K562 (cell line): ENCODE measurements at regions not wholly inside any gene's neighbourhood (a gene's known extent, or its start where the extent isn't known, plus 50 kb on each side); places are given as distances from the start of the nearest gene placed in this dataset.

ENCODE experiments used
- ATF1 ChIP-seq, 2 experiments: fragments of 450-650 bp in 1 of 2; IDR thresholded peaks; 2 replicates each; pipeline ENCODE4 v1.6.1; 2016; ENCODE audit warnings: missing compliant biosample characterization in 1 of 2, missing genetic modification characterization in 1 of 2
- CREB3 ChIP-seq: fragments of 450-650 bp; conservative IDR thresholded peaks from 2 replicates; pipeline ENCODE4 v1.6.1; 2016; ENCODE audit warnings: missing genetic modification characterization, low read depth, mild to moderate bottlenecking, missing compliant biosample characterization, moderate library complexity
- FOXM1 ChIP-seq, 2 experiments: fragments of 450-650 bp in 1 of 2; sonication (generic) in 1 of 2; formaldehyde crosslinking in 1 of 2; IDR thresholded peaks; 2 replicates each; pipeline versions ENCODE4 v1.6.1 to v1.9.0; 2017 to 2022; ENCODE audit warnings: low read depth in 2 of 2, mild to moderate bottlenecking in 2 of 2, missing genetic modification reagents in 1 of 2, moderate library complexity in 1 of 2
- GTF2B ChIP-seq: IDR thresholded peaks from 2 replicates; pipeline ENCODE4 v1.6.1; 2011; ENCODE audit not compliant: insufficient read length; ENCODE audit errors: extremely low read depth
- HMGXB4 ChIP-seq: sonication (generic); formaldehyde crosslinking; IDR thresholded peaks from 2 replicates; pipeline ENCODE4 v1.8.1; 2023; ENCODE audit warnings: mild to moderate bottlenecking, missing genetic modification reagents
- MAFG ChIP-seq: fragments of 450-650 bp; conservative IDR thresholded peaks from 2 replicates; pipeline ENCODE4 v1.6.1; 2016; ENCODE audit warnings: missing genetic modification characterization, missing compliant biosample characterization
- MYBL2 ChIP-seq, 2 experiments: fragments of 450-650 bp in 1 of 2; sonication (generic) in 1 of 2; formaldehyde crosslinking in 1 of 2; IDR thresholded peaks; 2 replicates each; pipeline versions ENCODE4 v1.6.1 to v1.8.1; 2017 to 2022; ENCODE audit warnings: borderline replicate concordance in 1 of 2, inconsistent platforms in 1 of 2, low read depth in 1 of 2, mild to moderate bottlenecking in 1 of 2, missing genetic modification reagents in 1 of 2, moderate library complexity in 1 of 2
- NFIC ChIP-seq: fragments of 450-650 bp; IDR thresholded peaks from 2 replicates; pipeline ENCODE4 v1.6.1; 2017; ENCODE audit warnings: mild to moderate bottlenecking, inconsistent platforms
- SP2 ChIP-seq: IDR thresholded peaks from 2 replicates; pipeline ENCODE4 v1.6.1; 2011; ENCODE audit warnings: mild to moderate bottlenecking, low read depth, low read length, moderate library complexity; ENCODE audit not compliant: poor library complexity, severe bottlenecking; ENCODE audit errors: extremely low read depth
- SRSF3 ChIP-seq: fragments of 200-400 bp; formaldehyde crosslinking; IDR thresholded peaks from 2 replicates; pipeline ENCODE4 v1.6.1; 2016; ENCODE audit warnings: mild to moderate bottlenecking, low read length, moderate library complexity; ENCODE audit not compliant: insufficient read depth
- TAF15 ChIP-seq: fragments of 200-400 bp; formaldehyde crosslinking; IDR thresholded peaks from 2 replicates; pipeline ENCODE4 v1.6.1; 2017; ENCODE audit warnings: mild to moderate bottlenecking, low read depth, low read length, moderate library complexity
- UBTF ChIP-seq, 2 experiments: IDR thresholded peaks; 2 replicates each; pipeline ENCODE4 v1.6.1; 2012; ENCODE audit warnings: improper control_type of control experiment in 2 of 2, low read depth in 2 of 2, low read length in 2 of 2, borderline replicate concordance in 1 of 2

- TF ChIP-seq SP2 (no peak), ATF1 (CRISPR knock-in tag; IDR thresholded peaks at IDR 0.05) (no peak), ATF1 (tag; IDR thresholded peaks at IDR 0.05) (no peak), GTF2B (no peak), HMGXB4 (CRISPR knock-in tag) (no peak), SRSF3 (no peak), CREB3 (tag) (no peak), MAFG (tag) (no peak), TAF15 (no peak), MYBL2 (IDR thresholded peaks at IDR 0.05; ENCODE audit: low read depth) (no peak), MYBL2 (CRISPR knock-in tag; IDR thresholded peaks at IDR 0.05; ENCODE audit: borderline replicate concordance) (no peak), NFIC (no peak), UBTF (IDR thresholded peaks at IDR 0.05; ENCODE audit: borderline replicate concordance in 1 of 2, low read depth in 2 of 2, low read length in 2 of 2) (no peak), FOXM1 (IDR thresholded peaks at IDR 0.05; ENCODE audit: low read depth) (no peak), FOXM1 (CRISPR knock-in tag; IDR thresholded peaks at IDR 0.05; ENCODE audit: low read depth) (no peak)
These were observed 87.4 kb upstream of the SLC14A2 start for GRCh38 chr18:45527891-45528290.
